GM21717 (cell line): ENCODE measurements at regions not wholly inside any gene's neighbourhood (a gene's known extent, or its start where the extent isn't known, plus 50 kb on each side); places are given as distances from the start of the nearest gene placed in this dataset.

Experiments
- ATAC-seq: cut with Tn5 transposase; IDR thresholded peaks from one replicate; pipeline ENCODE4 v1.9.1; 2021; ENCODE audit warnings: mild to moderate bottlenecking, moderate library complexity; ENCODE audit not compliant: unreplicated experiment

DNA sequence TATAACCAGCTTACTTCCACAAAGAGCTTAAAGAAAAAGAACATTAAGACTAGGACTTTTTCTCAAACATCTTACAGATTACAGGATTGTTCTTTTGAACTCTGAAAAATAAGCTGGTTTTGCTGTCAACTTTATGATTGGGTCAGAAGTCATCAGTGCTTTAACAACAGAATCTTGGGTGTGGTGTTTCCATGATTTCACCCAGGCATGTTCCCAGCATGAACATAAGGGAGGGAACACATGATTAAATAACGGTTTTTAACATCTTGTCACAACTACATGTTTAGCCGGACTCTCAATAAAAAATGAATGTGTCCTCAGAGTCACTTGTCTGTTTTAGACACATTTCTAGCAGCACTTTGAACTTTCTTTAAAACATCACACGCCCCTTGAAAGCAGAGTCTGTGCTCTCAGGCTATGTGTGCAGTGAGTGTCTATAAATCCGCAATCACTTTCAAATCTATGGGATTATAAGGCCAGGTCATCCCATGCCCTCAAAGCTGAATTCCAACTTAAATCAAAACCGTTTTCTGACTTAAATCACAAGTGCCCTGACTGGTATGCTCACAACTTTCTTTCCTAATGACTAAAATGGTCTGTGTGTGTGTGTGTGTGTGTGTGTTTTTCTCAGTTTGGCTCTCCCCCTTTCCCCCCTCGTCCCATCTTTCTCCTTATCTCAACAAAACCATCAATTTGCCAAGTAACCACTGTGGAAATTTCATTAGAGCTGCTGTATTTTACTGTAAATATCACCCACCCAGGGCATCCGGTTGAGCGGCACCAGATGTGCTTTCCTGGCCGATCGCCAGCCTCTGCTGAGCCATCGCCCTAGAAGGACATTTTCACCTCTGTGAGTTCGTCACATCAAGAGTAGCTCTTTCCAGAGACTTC lies 216.8 kb upstream of the DTNBP1 start:
- peak; percentile 63 for ATAC-seq

DNA sequence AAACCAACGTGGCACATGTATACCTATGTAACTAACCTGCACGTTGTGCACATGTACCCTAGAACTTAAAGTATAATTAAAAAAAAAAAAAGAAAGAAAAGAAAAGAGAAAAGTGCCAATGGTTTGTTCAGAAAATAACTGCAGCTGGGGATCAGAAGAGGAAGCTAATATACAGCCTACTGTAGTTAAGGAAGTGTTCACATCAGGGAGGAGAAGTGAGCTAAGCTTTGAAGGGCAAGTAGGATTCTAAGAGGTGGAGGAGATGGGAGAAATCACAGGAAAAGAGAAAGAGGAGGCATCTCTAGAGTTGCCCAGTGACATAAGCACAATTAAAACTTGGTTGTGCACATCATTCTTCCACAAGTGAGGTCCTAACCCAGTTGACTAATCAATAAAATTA lies 214.4 kb upstream of the DTNBP1 start:
- ATAC-seq, result no peak

DNA sequence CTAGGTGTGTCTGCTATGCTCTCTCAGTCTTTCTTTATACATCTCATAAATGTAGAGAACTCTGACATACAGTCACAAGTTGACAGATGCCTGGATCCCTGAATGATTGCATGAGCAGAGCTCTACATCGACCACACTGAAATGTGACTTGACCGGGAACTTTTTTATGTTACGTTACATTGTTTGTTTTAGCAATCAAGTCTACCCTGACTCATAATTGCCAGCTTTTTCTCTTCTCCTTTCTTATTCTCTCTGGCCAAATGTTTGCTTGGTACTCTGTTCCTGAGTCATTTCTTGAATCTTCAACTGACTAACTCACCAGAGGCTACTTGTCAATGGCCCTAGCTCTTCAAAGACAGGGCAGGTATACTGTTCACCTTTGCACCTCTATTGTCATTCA lies 213.6 kb upstream of the DTNBP1 start:
- peak; percentile 71 for ATAC-seq

DNA sequence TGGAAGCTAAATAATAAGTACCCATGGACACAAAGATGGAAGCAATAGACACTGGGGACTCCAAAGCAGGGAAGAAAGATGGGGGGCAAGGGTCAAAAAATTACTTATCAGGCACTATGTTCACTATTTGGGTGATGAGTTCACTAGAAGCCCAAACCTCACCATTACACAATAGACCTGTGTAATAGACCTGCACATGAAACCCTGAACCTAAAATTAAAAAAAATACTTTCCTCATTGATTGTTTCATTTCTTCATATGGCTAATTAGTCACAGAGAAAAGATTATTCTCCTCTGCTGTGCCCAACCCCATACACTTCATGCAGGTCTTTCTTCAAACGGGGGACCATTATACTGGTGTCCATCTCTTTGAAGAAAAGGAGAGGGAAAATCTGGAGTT lies 213.0 kb upstream of the DTNBP1 start:
- ATAC-seq, result no peak

DNA sequence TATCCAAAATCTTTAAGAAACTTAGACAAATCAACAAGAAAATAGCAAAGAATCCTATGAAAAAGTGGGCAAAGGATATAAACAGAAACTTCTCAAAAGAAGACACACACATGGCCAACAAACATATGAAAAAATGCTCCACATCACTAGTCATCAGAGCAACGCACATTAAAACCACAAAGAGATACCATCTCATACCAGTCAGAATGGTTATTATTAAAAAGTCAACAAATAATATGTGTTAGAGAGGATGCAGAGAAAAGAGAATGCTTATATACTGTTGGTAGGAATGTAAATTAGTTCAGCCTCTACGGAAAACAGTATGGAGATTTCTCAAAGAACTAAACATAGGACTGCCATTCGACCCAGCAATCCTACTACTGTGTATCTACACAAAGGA lies 212.0 kb upstream of the DTNBP1 start:
- ATAC-seq, result no peak

DNA sequence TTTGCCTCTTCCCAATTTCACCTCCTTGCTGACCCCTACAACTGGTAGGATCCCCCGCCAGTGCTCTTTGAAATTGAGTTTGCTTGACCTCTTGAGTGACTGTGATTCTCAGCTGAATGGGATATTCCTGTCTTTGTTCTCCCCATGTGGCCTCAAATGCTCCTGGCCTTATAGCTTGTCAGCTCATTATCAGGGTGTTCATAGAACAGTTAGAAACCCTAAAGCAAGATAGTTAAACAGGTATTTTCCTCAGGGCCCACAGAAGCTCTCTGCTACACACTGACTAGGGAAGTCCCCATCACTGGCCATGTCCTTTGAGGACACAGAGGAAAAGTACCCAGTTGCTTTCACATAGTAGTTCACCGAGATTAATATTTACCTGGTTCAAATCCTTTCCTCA lies 211.5 kb upstream of the DTNBP1 start:
- no peak for ATAC-seq

DNA sequence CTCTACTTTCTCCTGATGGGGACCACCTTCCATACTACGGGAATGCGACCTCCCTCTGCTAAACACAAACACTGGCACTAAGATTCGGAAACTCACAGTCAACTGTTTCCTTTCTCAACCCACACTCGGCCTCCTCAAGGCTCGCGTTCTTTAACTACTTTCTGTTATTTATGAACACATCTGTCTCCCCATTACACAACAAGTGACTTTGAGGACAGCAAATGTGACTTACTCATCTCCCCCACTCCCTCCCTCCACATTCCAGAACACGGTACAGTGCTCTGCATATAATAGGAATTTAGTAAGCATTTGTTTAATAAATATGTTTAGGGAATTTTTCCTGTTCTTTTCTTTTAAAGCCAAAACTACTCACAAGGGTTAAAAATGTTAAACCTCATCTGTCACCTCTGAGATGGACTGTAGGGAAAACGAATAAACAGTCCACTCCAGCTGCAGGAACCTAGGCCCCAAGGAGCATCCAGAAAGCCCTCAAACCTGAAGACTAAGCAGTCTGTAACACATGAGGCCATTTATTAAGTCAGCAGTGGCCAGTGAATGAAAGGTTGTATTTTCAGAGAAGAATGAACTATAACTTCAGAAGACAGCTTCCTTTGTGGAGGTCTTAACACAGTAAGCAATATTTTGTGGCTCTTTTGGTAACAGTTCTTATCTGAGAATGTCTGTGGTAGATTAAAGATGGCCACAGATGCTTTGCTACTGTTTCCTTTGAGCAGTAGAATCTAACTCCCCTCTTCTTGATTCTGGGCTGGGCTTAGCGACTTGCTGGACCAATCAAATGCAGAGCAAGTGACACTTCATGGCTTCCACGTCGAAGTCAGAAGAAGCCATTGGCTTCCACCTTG lies 209.6 kb upstream of the DTNBP1 start:
- no peak for ATAC-seq

DNA sequence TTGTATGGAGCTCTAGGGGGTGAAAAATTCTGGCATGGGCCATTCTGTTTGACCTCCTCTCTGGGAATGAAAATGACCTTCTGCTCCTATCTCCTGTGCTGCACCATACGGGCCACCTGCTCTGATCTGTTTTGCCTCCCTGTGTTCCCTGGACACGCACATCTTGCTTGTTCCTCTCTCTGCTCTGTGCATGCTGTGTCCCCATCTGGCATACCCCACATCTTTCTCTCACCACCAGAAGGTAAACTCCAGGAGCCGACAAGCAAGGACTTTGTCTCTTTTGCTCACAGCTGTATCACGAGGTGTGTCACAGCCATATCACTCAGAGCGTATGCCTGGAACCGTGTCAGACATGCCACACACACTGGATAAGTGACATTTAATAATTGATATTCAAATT lies 208.4 kb upstream of the DTNBP1 start:
- ATAC-seq, result no peak

DNA sequence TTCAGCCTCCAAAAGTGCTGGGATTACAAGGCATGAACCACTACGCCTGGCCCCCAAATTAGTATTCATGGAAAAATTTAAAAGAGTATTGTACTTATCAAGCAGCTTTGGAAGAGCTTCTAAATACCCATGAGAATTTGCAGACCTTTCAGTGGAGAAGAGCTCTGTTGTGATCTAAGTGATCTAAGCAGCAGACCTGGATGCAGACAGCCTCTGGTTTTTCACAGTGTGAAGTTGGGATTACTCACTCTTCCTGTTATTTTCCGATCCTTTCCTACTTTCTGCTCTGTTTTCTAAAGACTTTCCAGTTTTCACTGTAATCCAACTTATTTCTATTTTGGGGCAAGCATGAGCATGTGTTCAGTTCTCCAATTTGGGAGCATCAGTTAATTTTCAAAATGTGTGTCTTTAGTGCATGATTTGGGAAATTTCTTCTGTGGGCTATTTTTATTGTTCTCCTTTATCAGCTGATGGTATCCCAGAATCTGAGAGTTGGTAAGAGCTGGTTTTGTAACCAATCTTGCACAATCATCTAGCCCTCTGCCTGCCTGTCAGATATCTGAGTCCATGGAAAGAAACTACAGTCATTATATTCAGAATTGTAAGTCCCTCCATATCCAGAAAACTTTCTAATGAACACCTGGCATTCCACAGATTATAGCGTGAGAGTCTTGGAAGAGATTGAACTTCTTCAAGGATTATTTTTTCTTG lies 207.7 kb upstream of the DTNBP1 start:
- no peak for ATAC-seq

DNA sequence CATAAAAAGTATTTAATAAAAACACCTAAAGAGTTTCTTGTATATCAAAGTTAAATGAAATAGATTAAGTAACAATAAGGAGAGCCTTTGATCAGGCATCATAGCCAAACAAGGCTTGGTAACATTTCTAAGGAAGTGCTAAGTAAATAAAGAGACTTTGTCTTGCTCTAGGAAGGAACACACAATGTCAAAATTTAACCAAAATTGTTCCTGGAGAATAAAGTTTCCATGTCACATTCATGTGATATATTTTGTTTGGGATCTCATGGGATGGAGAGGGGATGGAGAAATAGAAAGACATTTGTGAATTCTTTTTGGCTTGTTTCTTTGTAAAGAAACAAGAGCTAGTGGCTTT lies 201.9 kb upstream of the DTNBP1 start:
- no peak for ATAC-seq

DNA sequence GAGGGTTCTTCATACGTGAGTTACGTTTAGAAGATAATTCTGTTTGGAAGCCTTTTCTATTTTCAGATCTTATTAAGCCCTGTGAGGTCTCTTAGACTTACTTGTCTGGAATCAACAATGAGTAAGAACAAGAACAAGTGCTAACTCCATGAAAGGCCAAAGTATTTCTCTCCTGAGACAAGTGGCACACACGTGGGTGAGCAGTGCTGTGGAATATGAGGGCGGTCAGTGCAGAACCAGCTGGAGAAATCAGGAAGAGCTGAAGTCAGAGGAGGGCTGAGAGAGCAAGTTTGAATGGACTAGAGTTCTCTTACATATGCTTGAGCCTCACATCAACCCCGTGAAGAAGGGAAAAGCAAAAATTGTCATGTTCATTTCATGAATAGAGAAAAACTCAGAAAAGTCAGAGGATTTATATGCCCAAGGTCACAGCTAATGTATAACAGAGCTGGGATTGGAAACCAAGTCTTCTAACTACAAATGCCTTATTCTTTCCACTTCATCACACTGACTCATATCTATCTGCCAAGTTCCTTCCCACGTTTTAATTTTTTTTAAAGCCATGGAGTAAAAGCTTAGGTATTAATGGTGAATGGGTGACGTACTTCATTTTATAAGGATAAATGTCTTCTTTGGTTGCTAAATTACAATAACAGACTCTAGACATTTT lies 201.3 kb upstream of the DTNBP1 start:
- no peak for ATAC-seq

DNA sequence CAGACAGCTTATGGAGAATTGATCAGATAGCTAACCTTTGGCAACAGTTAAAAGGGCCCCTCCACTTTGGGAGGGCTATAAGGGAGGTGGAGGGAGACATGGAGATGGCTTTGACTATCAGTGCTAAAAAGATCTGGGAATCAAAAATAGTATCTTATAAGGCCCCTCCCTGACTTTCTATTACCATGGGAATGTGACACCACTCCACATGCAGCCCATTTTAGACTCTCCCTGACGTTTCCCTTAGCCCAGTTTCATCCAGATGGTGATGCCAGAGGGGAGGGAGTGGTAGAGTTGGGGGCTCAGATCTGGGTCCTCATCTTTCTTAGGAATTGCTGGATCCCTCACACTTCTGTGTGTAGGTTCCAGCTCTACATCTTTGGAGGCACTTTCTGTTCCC lies 200.0 kb upstream of the DTNBP1 start:
- ATAC-seq, result no peak

DNA sequence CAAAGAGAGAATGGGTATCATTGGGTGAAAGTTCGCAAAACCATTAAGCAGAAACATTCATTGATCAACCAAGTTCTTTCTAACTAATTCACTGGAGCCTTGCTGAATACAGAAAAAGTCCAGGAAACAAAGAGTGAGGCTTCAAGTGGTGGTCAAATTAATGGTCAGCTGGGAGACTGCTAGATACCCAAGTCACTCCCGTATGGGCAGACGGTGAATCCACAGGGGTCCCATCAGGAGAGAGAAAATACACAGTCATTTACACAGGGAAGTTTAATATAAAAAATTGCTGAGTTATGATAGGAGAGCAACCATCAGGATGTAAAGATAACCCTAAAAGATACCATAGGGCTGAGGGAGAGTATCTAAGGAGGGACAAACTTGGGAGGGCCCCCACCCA lies 198.7 kb upstream of the DTNBP1 start:
- no peak for ATAC-seq

DNA sequence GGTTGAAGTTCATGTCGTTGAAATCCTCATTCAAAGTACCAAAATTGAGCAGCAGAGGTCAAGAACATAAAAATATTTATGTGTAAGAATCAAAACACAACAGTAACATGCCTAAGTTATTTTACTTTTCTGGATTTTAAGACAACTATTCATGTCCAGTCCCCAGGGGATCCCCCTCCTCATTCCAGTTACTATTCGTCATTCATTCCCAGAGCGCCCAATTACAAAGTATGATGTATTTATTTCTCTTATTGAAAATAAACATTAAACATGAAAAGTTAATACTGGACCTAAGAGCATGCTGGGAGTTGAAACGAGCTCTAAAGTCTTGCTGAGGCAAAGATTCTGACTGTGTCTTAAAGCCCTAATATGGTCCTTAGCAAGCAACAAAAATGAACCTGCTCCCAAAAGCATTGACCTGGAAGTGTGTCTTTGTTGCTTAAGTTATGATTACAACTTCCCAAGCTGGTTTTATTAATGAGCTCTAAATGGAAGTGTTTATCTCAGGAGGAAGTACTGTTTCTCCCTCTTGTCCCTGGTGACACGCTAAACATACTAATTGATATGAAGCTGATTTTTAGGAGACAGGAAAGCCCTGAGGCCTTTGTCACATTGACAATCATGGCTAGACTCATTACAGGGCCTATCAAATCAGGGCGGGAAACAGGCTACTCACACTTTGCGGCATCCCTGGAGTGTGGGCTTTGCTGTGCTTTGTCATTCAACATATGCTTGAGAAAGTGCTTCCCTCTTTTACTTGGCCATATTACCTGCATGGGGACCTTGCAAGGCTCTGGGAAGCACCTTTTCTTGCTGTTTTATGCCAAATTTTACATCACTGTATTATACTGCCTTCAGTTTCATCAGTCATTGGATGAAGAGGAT lies 192.2 kb upstream of the DTNBP1 start:
- ATAC-seq, result no peak

DNA sequence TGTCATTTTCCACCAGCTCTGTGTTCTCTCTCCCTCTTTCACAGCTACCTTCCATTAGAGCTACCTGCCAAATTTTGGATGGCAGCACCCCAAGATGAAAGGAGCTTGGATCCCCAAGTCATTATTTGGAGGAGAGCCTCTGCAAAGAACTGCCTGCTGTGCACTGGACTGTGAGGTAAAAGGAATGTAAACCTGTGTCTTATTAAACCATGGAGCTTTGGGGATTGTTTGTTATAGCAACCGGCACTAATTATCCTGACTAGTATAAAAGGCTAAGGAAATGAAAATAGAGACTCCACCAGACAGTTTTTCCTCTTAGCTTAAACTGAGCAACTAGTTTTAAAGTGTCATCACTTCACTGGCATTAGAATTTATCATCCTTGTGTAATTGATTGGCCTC lies 191.6 kb upstream of the DTNBP1 start:
- ATAC-seq, result no peak

DNA sequence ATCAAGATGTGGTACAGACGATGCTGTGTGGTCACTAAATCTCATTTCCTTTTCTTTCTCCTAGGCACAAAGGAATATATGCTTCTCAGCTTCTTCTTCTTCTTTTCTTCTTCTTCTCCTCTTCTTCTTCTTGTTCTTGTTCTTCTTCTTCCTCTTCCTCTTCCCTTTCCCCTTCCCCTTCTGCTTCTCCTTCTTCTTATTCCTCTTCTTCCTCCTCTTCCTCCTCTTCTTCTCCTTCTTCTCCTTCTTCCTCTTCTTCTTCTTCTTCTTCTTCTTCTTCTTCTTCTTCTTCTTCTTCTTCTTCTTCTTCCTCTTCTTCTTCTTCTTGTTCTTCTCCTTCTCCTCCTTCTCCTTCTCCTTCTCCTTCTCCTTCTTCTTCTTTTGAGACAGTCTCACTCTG lies 190.4 kb upstream of the DTNBP1 start:
- ATAC-seq, result no peak

DNA sequence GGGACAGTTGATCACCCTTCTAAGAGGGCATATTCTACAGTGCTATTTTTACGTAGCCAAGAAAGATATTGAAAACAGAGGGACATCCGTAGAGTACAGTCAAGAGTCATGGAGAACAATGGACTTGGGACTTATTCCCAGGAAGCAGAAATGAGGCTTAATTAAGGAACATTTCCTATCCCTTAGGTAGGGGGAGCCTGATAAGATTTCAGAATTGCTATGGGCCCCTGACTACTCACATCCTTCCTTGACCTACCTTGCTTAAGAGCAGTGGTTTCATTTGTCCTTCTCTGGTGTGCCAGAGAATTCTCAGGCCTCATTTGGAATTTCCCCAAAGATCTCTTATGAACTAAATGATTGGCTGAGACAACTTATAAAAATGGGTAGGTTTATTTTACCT lies 189.5 kb upstream of the DTNBP1 start:
- no peak for ATAC-seq

DNA sequence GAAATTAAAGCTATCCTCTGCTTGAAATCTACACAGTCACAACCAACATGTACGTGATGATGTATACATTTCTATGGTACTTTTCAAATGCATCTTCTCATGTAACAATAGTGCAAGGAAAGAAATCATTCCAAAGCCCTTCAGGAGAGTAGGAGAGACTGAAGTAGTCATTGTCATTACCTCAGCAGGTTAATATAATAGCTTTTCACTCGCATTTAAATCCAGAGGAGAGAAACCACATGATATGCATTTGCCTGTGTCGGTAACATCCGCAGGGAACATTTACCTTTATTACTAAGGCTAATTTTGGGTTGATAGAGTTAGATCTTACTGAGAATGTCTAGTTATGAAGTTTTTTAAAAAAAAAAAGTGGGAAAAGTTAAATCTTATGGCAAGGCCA lies 186.6 kb upstream of the DTNBP1 start:
- ATAC-seq, result no peak

DNA sequence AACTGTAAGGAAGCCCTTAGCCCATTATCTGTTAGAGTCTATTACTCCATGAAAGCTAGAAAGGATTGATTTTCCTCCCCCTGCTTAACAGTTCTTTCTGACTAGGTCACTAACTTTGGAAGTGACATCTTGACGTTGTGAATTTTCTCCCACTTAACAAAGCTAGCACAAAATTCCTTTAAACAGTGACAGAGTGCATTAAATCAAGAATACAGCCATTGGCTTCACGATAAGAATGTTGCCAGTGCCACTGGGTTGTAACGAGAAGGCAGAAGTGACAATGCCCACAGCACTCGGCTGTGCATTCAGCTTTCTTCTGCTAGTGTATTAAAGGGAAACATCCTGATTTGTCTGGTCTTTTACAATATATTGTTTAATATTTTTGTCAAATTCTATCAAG lies 182.7 kb upstream of the DTNBP1 start:
- no peak for ATAC-seq

DNA sequence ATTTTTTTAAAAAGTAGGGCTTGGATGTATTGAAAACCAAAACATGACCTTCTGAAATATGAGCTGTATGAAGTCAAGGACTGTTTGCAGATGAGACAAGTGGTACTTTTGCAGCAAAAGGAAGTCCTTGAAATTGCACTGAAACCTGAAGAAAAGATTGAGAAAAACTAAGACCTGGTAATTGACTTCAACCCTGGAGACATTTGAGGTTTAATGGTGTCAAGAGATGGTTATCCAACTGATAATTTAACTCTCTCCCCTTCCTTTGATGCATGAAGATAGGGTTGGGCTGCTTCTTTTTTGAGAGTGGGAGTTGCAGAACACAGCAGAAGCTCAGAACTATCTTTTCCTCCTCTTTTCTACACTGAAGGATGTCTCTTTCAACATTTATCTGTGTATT lies 180.9 kb upstream of the DTNBP1 start:
- no peak for ATAC-seq
